ENCODE measurements at regions not wholly inside any gene's neighbourhood (a gene's known extent, or its start where the extent isn't known, plus 50 kb on each side); places are given as distances from the start of the nearest gene placed in this dataset.

- no peak for DNase-seq
Measured at GRCh38 chr16:35686595-35686994, 2227.2 kb downstream of the TP53TG3F start.

GRCh38 chr16:35687071-35687470 lies 2227.7 kb downstream of the TP53TG3F start:
- DNase-seq, result no peak

GRCh38 chr16:35687781-35688180 lies 2228.4 kb downstream of the TP53TG3F start:
- no peak for DNase-seq

GRCh38 chr16:35689764-35690163 lies 2230.4 kb downstream of the TP53TG3F start:
- DNase-seq, result no peak

GRCh38 chr16:35690413-35690812 lies 2231.0 kb downstream of the TP53TG3F start:
- DNase-seq, result no peak

GRCh38 chr16:35691057-35691456 lies 2231.6 kb downstream of the TP53TG3F start:
- DNase-seq, result no peak

- DNase-seq, result no peak
Measured at GRCh38 chr16:35692824-35693223, 2233.4 kb downstream of the TP53TG3F start.

GRCh38 chr16:35706901-35707300 lies 2247.5 kb downstream of the TP53TG3F start:
- DNase-seq, result no peak

- DNase-seq, result no peak
Measured at GRCh38 chr16:35711435-35711834, 2252.0 kb downstream of the TP53TG3F start.

GRCh38 chr16:35711958-35712357 lies 2252.5 kb downstream of the TP53TG3F start:
- DNase-seq, result no peak

- DNase-seq, result no peak
Measured at GRCh38 chr16:35713762-35714650, 2254.6 kb downstream of the TP53TG3F start.

GRCh38 chr16:35714665-35715064 lies 2255.3 kb downstream of the TP53TG3F start:
- no peak for DNase-seq

- no peak for DNase-seq
Measured at GRCh38 chr16:35724551-35724950, 2265.1 kb downstream of the TP53TG3F start.

GRCh38 chr16:35725949-35726348 lies 2266.5 kb downstream of the TP53TG3F start:
- no peak for DNase-seq

- no peak for DNase-seq
Measured at GRCh38 chr16:35730251-35730650, 2270.8 kb downstream of the TP53TG3F start.

- DNase-seq, result no peak
Measured at GRCh38 chr16:35731341-35732040, 2272.1 kb downstream of the TP53TG3F start.

GRCh38 chr16:35732046-35732810 lies 2272.8 kb downstream of the TP53TG3F start:
- DNase-seq, result no peak

GRCh38 chr16:35733278-35733965 lies 2274.0 kb downstream of the TP53TG3F start:
- DNase-seq, result no peak

GRCh38 chr16:35733971-35734702 lies 2274.7 kb downstream of the TP53TG3F start:
- no peak for DNase-seq

GRCh38 chr16:35734728-35735402 lies 2275.5 kb downstream of the TP53TG3F start:
- no peak for DNase-seq

Data from NCI-H524 (cell line).